Heart left ventricle (tissue), 16 donors: ENCODE measurements at regions not wholly inside any gene's neighbourhood (a gene's known extent, or its start where the extent isn't known, plus 50 kb on each side); places are given as distances from the start of the nearest gene placed in this dataset.

Experiments
- ATAC-seq, 4 donors: fragments of 200-7000 bp; cut with Tn5 transposase; one replicate each; pipeline ENCODE4 v1.9.1; 2020 to 2022; ENCODE audit warnings: moderate library complexity in 4 of 4, mild to moderate bottlenecking in 3 of 4, moderate number of reproducible peaks in 1 of 4
- DNase-seq, 5 donors: peaks; one replicate each; pipeline ENCODE4 v3.0.0-alpha.2; 2020
- H3K27ac ChIP-seq, 12 donors: fragments of 200-600 bp; sonication (generic) in 4 of 12; one replicate each; pipeline versions ENCODE4 v1.5.0 to v1.8.0; 2016 to 2022; ENCODE audit warnings: mild to moderate bottlenecking in 2 of 12
- H3K27me3 ChIP-seq, 9 donors: fragments of 200-600 bp; sonication (generic) in 2 of 9; one replicate each; pipeline versions ENCODE4 v1.5.1 to v1.8.0; 2016 to 2022; ENCODE audit warnings: mild to moderate bottlenecking in 3 of 9
- H3K36me3 ChIP-seq, 9 donors: fragments of 200-600 bp; sonication (generic) in 2 of 9; one replicate each; pipeline versions ENCODE4 v1.5.0 to v1.8.0; 2018 to 2022; ENCODE audit warnings: mild to moderate bottlenecking in 2 of 9
- H3K4me1 ChIP-seq, 12 donors: fragments of 200-600 bp; sonication (generic) in 4 of 12; one replicate each; pipeline versions ENCODE4 v1.5.0 to v1.8.0; 2016 to 2022; ENCODE audit warnings: mild to moderate bottlenecking in 3 of 12
- H3K4me3 ChIP-seq, 12 donors: fragments of 200-600 bp; sonication (generic) in 4 of 12; one replicate each; pipeline versions ENCODE4 v1.5.0 to v1.8.0; 2017 to 2022; ENCODE audit warnings: mild to moderate bottlenecking in 9 of 12, moderate library complexity in 4 of 12
- H3K9me3 ChIP-seq, 12 donors: fragments of 200-600 bp; sonication (generic) in 4 of 12; one replicate each; pipeline versions ENCODE4 v1.5.0 to v1.8.0; 2016 to 2022; ENCODE audit warnings: mild to moderate bottlenecking in 1 of 12
- CTCF ChIP-seq, 12 donors: fragments of 200-600 bp; sonication (generic) in 4 of 12; IDR thresholded peaks; one replicate each; pipeline versions ENCODE4 v1.5.0 to v1.8.0; 2018 to 2022; ENCODE audit warnings: antibody characterized with exemption in 12 of 12, mild to moderate bottlenecking in 5 of 12
- POLR2A ChIP-seq, 2 donors: fragments of 450-650 bp; IDR thresholded peaks; one replicate each; pipeline ENCODE4 v1.6.1; 2017; ENCODE audit warnings: antibody characterized with exemption in 2 of 2, mild to moderate bottlenecking in 2 of 2, moderate library complexity in 2 of 2
- WGBS, 4 donors: extraction: QIAGEN DNeasy Blood & Tissue Kit in 2 of 4; methylation state at CpG; one replicate each; pipeline versions ENCODE4 v1.1.5 to v1.1.7; 2013 to 2018; 5-methylcytosine and 5-hydroxymethylcytosine counted together
- intact Hi-C, 10 donors: fragments of 100-400 bp; cut with DNase I; formaldehyde crosslinking; loops; one replicate each; pipeline versions ENCODE4 v1.11.1 to v1.14.2; 2022
- donor health status: ischemic (EF 13 %, LVEDD 7.1; RV severe dilation, severe dysfunction).
- donor health status: healthy with polysubstance abuse.
- donor health status: DM: no; HTN: yes; CAD: no.
- donor health status: DM: no; HTN: no; CAD: no.
- donor health status: ischemic (EF 25% LVEDD 6.9; RV normal size, moderate dysfunction).
- donor health status: ischemic (EF 25% LVEDD 5.7; RV mildly dilated, moderate dysfunction).
- donor health status: healthy.
- donor health status: DM: yes; HTN: yes; CAD: no.
- donor health status: ischemic (EF 35%, LVEDD 5.7; RV mildly dilated, moderate dysfunction).
- donor health status: nonischemic (EF 11% LVEDD 7.7; RV severe dilation, severe dysfunction).
- donor health status: DM: yes; HTN: yes; CAD: no.
- donor health status: PGD.
- donor health status: ischemic (EF 29% LVEDD 5.4; RV normal size, mild dysfunction).
- donor health status: nonischemic (EF 23%, LVEDD 6.1; RV moderate dilation, normal function).

GRCh38 chr2:176613323-176613987 lies 344.2 kb downstream of the MTX2 start:
- Histone ChIP-seq H3K36me3 (no peaks in the 10 kb centered on the region), H3K4me1 (peaks cover 0 to 17% (median 5%) of the 10 kb centered on the region in 12 donors), H3K27me3 (peaks cover 0 to 7% (median 0%) of the 10 kb centered on the region in 9 donors), H3K27ac (no peak overlapping the region), H3K4me3 (no peak overlapping the region), H3K9me3 (no peaks in the 10 kb centered on the region)
- ATAC-seq: no peak
- no peak for DNase-seq
- intact Hi-C loops: no loop called here
- TF ChIP-seq POLR2A (IDR thresholded peaks at IDR 0.05) (no peak), CTCF (IDR thresholded peaks at IDR 0.05) (no peak)
- 18 to 30% (median 24%) methylated on average over 3 of the region's 3 CpGs for WGBS, 4 donors

- Histone ChIP-seq H3K27ac (no peak overlapping the region), H3K36me3 (no peaks in the 10 kb centered on the region), H3K9me3 (no peaks in the 10 kb centered on the region), H3K4me1 (peaks cover 0 to 17% (median 5%) of the 10 kb centered on the region in 12 donors), H3K27me3 (peaks cover 0 to 9% (median 0%) of the 10 kb centered on the region in 9 donors), H3K4me3 (no peak overlapping the region)
- WGBS, 4 donors: 48 to 71% (median 59%) methylated on average over 2 of the region's 2 CpGs
- intact Hi-C loops: no loop called here
- TF ChIP-seq CTCF (IDR thresholded peaks at IDR 0.05) (no peak), POLR2A (IDR thresholded peaks at IDR 0.05) (no peak)
- peak in 1 of 4 donors; percentile 52 for ATAC-seq
- DNase-seq: no peak
Measured at GRCh38 chr2:176614049-176614448, 344.8 kb downstream of the MTX2 start.

GRCh38 chr2:176614930-176615329 lies 345.7 kb downstream of the MTX2 start:
- no peak overlapping the region for H3K27ac ChIP-seq
- DNase-seq (no peak), ATAC-seq (no peak)
- intact Hi-C loops: no loop called here
- peaks cover 0 to 17% (median 5%) of the 10 kb centered on the region in 12 donors for H3K4me1 ChIP-seq
- 43 to 73% (median 57%) methylated on average over 2 of the region's 2 CpGs for WGBS, 4 donors
- TF ChIP-seq CTCF (IDR thresholded peaks at IDR 0.05): no peak
- TF ChIP-seq POLR2A (IDR thresholded peaks at IDR 0.05): no peak
- peaks cover 0 to 9% (median 0%) of the 10 kb centered on the region in 9 donors for H3K27me3 ChIP-seq
- no peak overlapping the region for H3K4me3 ChIP-seq
- H3K9me3 ChIP-seq: no peaks in the 10 kb centered on the region
- H3K36me3 ChIP-seq: no peaks in the 10 kb centered on the region

GRCh38 chr2:176619504-176619903 lies 350.3 kb downstream of the MTX2 start:
- ATAC-seq (peak in 3 of 4 donors; percentile 60 to 81 (median 68)), DNase-seq (peak in 1 of 5 donors; percentile 42)
- H3K27ac ChIP-seq: no peak overlapping the region
- H3K9me3 ChIP-seq: no peaks in the 10 kb centered on the region
- intact Hi-C loops: no loop called here
- H3K36me3 ChIP-seq: no peaks in the 10 kb centered on the region
- H3K4me1 ChIP-seq: peaks cover 0 to 2% (median 0%) of the 10 kb centered on the region in 12 donors
- H3K27me3 ChIP-seq: peaks cover 0 to 9% (median 0%) of the 10 kb centered on the region in 9 donors
- no peak overlapping the region for H3K4me3 ChIP-seq
- TF ChIP-seq CTCF (IDR thresholded peaks at IDR 0.05) (no peak), POLR2A (IDR thresholded peaks at IDR 0.05) (no peak)
- WGBS, 4 donors: 54 to 73% (median 62%) methylated on average over 6 of the region's 6 CpGs
